ENCODE measurements at regions not wholly inside any gene's neighbourhood (a gene's known extent, or its start where the extent isn't known, plus 50 kb on each side); places are given as distances from the start of the nearest gene placed in this dataset.

DNA sequence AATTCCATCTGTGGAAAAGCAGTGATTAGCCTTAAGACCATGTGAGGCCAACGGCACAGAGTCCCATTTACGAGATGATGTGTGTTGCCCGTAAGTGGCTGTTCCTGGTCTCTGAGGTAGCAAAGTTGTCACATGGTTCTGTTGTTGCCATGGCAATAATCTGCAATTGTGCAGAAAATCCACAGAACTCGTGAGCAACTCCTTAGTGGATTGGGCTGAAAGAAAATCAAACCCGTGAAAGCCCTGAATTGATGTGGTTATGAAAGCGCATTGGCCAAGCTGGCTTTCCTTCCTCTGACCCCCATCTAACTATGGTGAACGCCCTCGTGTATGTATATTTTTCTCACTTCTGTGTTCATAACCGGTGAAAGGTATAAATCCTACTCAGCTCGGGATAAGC, 614.7 kb downstream of the EBF1 start:
- TF ChIP-seq, protein P1, sequence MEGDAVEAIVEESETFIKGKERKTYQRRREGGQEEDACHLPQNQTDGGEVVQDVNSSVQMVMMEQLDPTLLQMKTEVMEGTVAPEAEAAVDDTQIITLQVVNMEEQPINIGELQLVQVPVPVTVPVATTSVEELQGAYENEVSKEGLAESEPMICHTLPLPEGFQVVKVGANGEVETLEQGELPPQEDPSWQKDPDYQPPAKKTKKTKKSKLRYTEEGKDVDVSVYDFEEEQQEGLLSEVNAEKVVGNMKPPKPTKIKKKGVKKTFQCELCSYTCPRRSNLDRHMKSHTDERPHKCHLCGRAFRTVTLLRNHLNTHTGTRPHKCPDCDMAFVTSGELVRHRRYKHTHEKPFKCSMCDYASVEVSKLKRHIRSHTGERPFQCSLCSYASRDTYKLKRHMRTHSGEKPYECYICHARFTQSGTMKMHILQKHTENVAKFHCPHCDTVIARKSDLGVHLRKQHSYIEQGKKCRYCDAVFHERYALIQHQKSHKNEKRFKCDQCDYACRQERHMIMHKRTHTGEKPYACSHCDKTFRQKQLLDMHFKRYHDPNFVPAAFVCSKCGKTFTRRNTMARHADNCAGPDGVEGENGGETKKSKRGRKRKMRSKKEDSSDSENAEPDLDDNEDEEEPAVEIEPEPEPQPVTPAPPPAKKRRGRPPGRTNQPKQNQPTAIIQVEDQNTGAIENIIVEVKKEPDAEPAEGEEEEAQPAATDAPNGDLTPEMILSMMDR (IDR thresholded peaks at IDR 0.05), result no peak
- no peak for TF ChIP-seq POLR2A (IDR thresholded peaks at IDR 0.05)
- peaks cover 0 to 3% (median 0%) of the 10 kb centered on the region in 4 donors for H3K4me1 ChIP-seq
- no peak overlapping the region for H3K4me3 ChIP-seq
- no peak for DNase-seq
- no peaks in the 10 kb centered on the region for H3K27me3 ChIP-seq
- H3K9me3 ChIP-seq, result no peaks in the 10 kb centered on the region
- H3K27ac ChIP-seq, result peak overlapping the region in 1 of 4 donors; percentile 49
- no peaks in the 10 kb centered on the region for H3K36me3 ChIP-seq

DNA sequence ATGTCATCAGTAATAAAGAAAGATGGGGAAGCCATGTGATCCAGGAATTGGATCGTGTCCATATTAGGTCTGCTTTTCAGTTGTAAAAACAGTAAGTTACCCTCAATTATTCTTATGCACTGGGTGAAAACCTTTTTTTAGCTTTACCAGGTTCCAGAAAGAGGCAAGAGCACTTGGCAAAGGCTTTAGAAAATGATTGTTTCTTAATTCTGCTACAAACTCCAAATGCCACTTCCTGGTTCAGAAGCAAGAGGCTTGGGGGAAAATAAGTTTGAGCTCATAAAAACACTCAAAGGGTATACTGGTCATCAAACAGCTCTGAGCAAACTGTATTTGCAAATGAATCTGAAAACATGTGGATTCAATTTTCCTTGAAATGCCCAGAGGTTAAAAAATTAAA, 615.6 kb downstream of the EBF1 start:
- H3K27ac ChIP-seq, result peak overlapping the region in 1 of 4 donors; percentile 49
- DNase-seq, result no peak
- H3K9me3 ChIP-seq, result no peaks in the 10 kb centered on the region
- no peaks in the 10 kb centered on the region for H3K27me3 ChIP-seq
- no peaks in the 10 kb centered on the region for H3K36me3 ChIP-seq
- TF ChIP-seq, protein P1 (IDR thresholded peaks at IDR 0.05), result no peak
- no peak for TF ChIP-seq POLR2A (IDR thresholded peaks at IDR 0.05)
- H3K4me3 ChIP-seq, result no peak overlapping the region
- H3K4me1 ChIP-seq, result peaks cover 0 to 3% (median 0%) of the 10 kb centered on the region in 4 donors

DNA sequence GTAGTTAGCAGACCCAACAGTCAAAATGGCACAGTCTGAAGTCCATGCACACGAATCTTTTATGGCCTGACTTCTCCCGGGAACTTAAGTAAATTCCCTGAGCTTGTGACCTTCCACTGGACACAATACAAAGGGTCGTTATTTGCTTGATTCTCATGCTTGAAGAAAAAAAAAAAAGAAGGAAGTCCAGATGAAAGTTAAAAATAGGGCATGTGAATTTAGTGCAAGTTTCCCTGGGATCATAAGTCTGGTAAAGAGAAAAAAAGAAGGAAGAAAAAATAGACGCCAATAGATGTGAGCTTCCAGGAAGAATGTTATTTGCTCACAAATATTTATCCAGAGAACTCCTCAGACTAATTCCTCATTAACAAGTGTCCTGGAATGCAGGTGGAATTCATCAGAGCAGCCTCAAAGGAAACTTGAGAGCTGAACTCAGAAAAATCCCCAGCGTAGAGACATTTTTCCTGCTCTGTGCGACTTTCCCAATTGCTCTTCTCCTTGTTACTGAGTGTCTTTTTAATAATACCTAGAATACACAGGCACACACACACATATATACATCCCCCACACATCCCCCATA, 616.3 kb downstream of the EBF1 start:
- Histone ChIP-seq H3K9me3 (no peaks in the 10 kb centered on the region), H3K4me1 (peaks cover 0 to 3% (median 0%) of the 10 kb centered on the region in 4 donors), H3K27me3 (no peaks in the 10 kb centered on the region), H3K4me3 (no peak overlapping the region), H3K36me3 (no peaks in the 10 kb centered on the region), H3K27ac (no peak overlapping the region)
- TF ChIP-seq, protein P1 (IDR thresholded peaks at IDR 0.05), result no peak
- no peak for TF ChIP-seq POLR2A (IDR thresholded peaks at IDR 0.05)
- no peak for DNase-seq

DNA sequence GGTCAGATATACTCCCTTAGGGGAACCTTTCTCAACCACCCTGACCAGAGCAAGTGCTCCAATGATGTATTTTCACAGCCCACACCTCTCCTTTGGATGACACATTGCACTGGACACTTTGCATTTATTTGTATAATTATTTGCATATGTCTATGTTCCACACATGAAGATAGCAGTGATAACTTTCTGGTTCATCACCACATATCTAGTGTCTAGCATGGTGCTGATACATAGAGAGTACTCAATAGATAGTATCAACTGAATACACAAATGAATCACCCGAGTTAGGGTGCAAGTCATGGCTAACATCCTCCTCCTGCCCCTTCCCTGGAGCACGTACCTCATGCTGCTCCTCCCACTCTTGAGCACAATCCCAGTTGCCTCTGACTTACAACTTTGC, 617.6 kb downstream of the EBF1 start:
- no peak for DNase-seq
- Histone ChIP-seq H3K9me3 (no peaks in the 10 kb centered on the region), H3K27ac (no peak overlapping the region), H3K27me3 (no peaks in the 10 kb centered on the region), H3K4me1 (peaks cover 0 to 3% (median 0%) of the 10 kb centered on the region in 4 donors), H3K36me3 (no peaks in the 10 kb centered on the region), H3K4me3 (no peak overlapping the region)
- TF ChIP-seq, protein P1 (IDR thresholded peaks at IDR 0.05), result no peak
- TF ChIP-seq POLR2A (IDR thresholded peaks at IDR 0.05), result no peak

DNA sequence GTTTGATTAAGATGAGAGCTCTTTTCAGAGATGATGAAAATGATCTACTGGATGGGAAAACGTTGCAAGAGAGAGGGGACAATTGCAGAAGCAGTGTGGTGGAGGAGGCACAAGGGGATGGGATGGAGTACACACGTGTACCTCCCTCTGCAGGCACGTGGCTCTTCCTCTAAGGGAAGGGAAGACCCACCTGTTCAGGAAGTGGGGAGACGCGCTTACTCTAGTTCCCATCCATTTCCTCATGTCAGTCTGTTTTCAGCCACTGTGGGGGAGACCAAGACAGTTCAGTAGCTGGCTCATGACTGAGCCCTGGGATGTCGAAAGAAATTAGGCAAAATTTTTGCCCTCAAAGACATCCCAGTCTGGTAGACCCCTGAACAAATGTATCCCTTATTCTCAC, 619.2 kb upstream of the CLINT1 start:
- no peak for TF ChIP-seq POLR2A (IDR thresholded peaks at IDR 0.05)
- TF ChIP-seq, protein P1 (IDR thresholded peaks at IDR 0.05), result no peak
- no peak overlapping the region for H3K4me3 ChIP-seq
- DNase-seq, result no peak

DNA sequence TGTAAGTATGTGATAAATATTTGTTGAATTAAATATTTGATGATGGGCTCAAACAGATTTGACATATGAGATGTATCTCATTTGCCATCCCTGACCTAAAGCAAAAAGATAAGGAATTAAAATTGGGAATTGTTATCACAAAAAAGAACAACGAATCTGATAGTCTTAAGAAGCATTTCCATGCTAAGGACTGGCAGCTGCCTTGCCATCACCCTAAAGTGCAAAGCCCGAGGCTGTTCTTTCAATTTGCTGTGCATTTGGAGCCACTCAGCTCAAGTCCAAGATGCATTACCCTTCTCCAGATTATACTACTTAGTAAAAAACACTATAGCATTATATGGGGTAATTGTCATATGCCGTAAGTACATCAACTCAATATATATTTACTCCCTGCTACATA, 618.3 kb upstream of the CLINT1 start:
- no peak overlapping the region for H3K4me3 ChIP-seq

More for the DNA sequence above, 619.2 kb upstream of the CLINT1 start:
- Histone ChIP-seq H3K27me3 (no peaks in the 10 kb centered on the region), H3K4me1 (no peaks in the 10 kb centered on the region), H3K36me3 (no peaks in the 10 kb centered on the region), H3K9me3 (no peaks in the 10 kb centered on the region), H3K27ac (no peak overlapping the region)

More for the DNA sequence above, 618.3 kb upstream of the CLINT1 start:
- Histone ChIP-seq H3K4me1 (no peaks in the 10 kb centered on the region), H3K27me3 (no peaks in the 10 kb centered on the region), H3K27ac (no peak overlapping the region), H3K36me3 (no peaks in the 10 kb centered on the region), H3K9me3 (no peaks in the 10 kb centered on the region)
- TF ChIP-seq, protein P1 (IDR thresholded peaks at IDR 0.05), result no peak
- TF ChIP-seq POLR2A (IDR thresholded peaks at IDR 0.05), result no peak
- no peak for DNase-seq

Measured in Peyer's patch (tissue), 4 donors.